BLaER1 treated with 17β-estradiol and CSF1 and Interleukin-3, amounts not matched to agents 10 nM and 100 nM (cell line): ENCODE measurements at regions not wholly inside any gene's neighbourhood (a gene's known extent, or its start where the extent isn't known, plus 50 kb on each side); places are given as distances from the start of the nearest gene placed in this dataset.
"Not testable (repeated sequence)": the region's sequence is repeated elsewhere in the genome, so short reads cannot be mapped to it uniquely, and the experiment has no call there.

Experiments
- H3K27ac ChIP-seq, 11 experiments: shearing (Covaris generic); formaldehyde crosslinking; 2 replicates each; pipeline ENCODE4 v1.8.1; 2022
- H3K27me3 ChIP-seq, 11 experiments: shearing (Covaris generic); formaldehyde crosslinking; 2 replicates each; pipeline ENCODE4 v1.8.1; 2022
- H3K36me3 ChIP-seq, 11 experiments: shearing (Covaris generic); formaldehyde crosslinking; 2 replicates each; pipeline ENCODE4 v1.8.1; 2022
- H3K4me1 ChIP-seq, 10 experiments: shearing (Covaris generic); formaldehyde crosslinking; 2 replicates each; pipeline ENCODE4 v1.8.1; 2022
- H3K4me2 ChIP-seq, 11 experiments: shearing (Covaris generic); formaldehyde crosslinking; 2 replicates each; pipeline ENCODE4 v1.8.1; 2022
- H3K4me3 ChIP-seq, 10 experiments: shearing (Covaris generic); formaldehyde crosslinking; 2 replicates each; pipeline ENCODE4 v1.8.1; 2022
- H3K9ac ChIP-seq, 11 experiments: shearing (Covaris generic); formaldehyde crosslinking; 2 replicates each; pipeline ENCODE4 v1.8.1; 2022
- H3K9me3 ChIP-seq, 11 experiments: shearing (Covaris generic); formaldehyde crosslinking; replicated peaks in 1 of 11; 2 replicates each; pipeline ENCODE4 v1.8.1; 2022
- H4K20me1 ChIP-seq, 11 experiments: shearing (Covaris generic); formaldehyde crosslinking; 2 replicates each; pipeline ENCODE4 v1.8.1; 2022
- Cebpa-rat ChIP-seq, 11 experiments: shearing (Covaris generic); IDR thresholded peaks; 2 replicates each; pipeline ENCODE4 v1.8.1; 2022

DNA sequence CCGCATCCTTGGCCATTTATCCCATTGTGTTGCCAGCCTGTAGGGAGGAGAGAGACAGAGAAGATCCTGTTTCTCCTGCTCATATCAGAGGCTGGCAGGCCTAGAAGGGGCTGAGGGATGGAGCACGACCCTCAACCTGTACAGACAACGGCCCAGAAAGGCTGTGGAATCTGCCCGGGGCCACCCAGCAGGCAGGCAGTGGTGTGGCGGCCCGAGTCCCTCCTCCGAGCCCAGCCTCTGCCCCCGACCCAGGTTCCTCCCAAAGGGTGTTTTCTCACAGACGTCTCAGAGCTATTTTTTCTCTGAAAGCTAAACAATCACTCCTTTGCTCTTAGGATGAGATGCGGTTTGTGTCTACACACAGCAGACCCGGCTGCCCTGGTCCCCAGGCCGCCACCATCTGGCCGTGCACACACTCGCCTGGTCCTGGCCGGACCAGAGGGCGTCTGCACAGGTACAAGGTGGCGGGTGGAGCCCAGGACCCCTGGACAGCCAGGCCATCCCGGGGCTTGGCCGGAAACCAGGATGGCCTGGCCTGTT is 69.3 kb downstream of the FOXL3 start:
- no peak for TF ChIP-seq Cebpa-rat (IDR thresholded peaks at IDR 0.05)
- Histone ChIP-seq H3K9ac (peak overlapping the region in 9 of 11 experiments; percentile 60 to 86 (median 76); a peak in 17 of 22 replicates), H3K27me3 (peaks cover 0 to 51% (median 0%) of the 10 kb centered on the region in 11 experiments; a peak in 6 of 22 replicates), H3K4me2 (peak overlapping the region; percentile 83 to 99 (median 94)), H4K20me1 (no peaks in the 10 kb centered on the region), H3K36me3 (no peaks in the 10 kb centered on the region), H3K4me3 (peak overlapping the region in 8 of 10 experiments; percentile 12 to 57 (median 42); a peak in 12 of 20 replicates), H3K9me3 (peaks cover 0 to 13% (median 7%) of the 10 kb centered on the region in 11 experiments; a peak in 15 of 22 replicates), H3K4me1 (peaks cover 54 to 98% (median 93%) of the 10 kb centered on the region in 10 experiments), H3K27ac (peak overlapping the region in 10 of 11 experiments; percentile 11 to 96 (median 86); a peak in 18 of 22 replicates)

- peaks cover 0 to 51% (median 0%) of the 10 kb centered on the region in 11 experiments; a peak in 6 of 22 replicates for H3K27me3 ChIP-seq
- TF ChIP-seq Cebpa-rat (IDR thresholded peaks at IDR 0.05), result peak in 3 of 11 experiments; percentile 21 to 53 (median 40); a peak in 1 of 22 replicates
- peak overlapping the region; percentile 6 to 96 (median 84); a peak in 20 of 22 replicates for H3K27ac ChIP-seq
- H4K20me1 ChIP-seq, result no peaks in the 10 kb centered on the region
- peaks cover 59 to 98% (median 93%) of the 10 kb centered on the region in 10 experiments for H3K4me1 ChIP-seq
- H3K9ac ChIP-seq, result peak overlapping the region in 10 of 11 experiments; percentile 44 to 86 (median 76); a peak in 19 of 22 replicates
- H3K4me3 ChIP-seq, result peak overlapping the region; percentile 12 to 57 (median 38); a peak in 18 of 20 replicates
- H3K9me3 ChIP-seq, result peaks cover 0 to 13% (median 7%) of the 10 kb centered on the region in 11 experiments; a peak in 15 of 22 replicates
- peak overlapping the region; percentile 83 to 99 (median 94) for H3K4me2 ChIP-seq
- no peaks in the 10 kb centered on the region for H3K36me3 ChIP-seq
These were observed 69.9 kb downstream of the FOXL3 start for GRCh38 chr7:359766-360361.

DNA sequence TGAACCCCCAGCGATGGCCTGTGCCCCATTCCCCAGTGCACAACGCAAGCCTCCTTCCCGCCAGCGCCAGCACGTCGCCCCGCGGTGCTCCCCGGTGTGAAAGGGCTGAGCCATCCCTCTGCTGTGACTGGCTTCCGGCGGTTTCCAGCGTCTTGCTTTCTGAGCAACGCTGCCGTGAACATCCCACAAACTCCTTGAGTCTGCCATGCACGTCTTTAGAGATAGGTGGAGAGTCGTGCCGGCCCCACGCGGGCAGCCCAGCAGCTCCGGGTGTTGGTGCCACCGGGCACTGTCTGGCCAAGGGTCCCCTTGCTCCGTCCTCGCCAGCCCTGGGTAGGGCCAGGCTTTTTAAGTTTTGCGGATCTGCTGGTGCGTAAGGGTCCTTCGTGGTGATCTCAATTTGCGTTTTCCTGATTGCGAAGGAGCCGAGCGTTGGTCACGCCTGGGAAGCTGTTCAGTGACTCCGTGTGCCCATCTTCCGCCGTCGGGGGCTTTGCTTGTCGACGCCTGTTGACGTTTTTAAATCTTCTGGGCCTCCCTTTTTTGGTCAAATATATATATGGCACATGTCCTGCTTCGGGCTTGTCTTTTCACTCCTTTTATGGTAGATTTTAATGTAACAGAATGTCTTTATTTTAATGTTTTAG is 70.6 kb downstream of the FOXL3 start:
- H3K9ac ChIP-seq, result peak overlapping the region in 10 of 11 experiments; percentile 44 to 86 (median 76); a peak in 19 of 22 replicates
- H4K20me1 ChIP-seq, result no peaks in the 10 kb centered on the region
- peak in 2 of 11 experiments; percentile 7 to 36; a peak in 1 of 22 replicates for TF ChIP-seq Cebpa-rat (IDR thresholded peaks at IDR 0.05)
- H3K9me3 ChIP-seq, result peaks cover 0 to 13% (median 7%) of the 10 kb centered on the region in 11 experiments; a peak in 15 of 22 replicates
- peak overlapping the region; percentile 12 to 57 (median 38); a peak in 18 of 20 replicates for H3K4me3 ChIP-seq
- peak overlapping the region; percentile 83 to 99 (median 94) for H3K4me2 ChIP-seq
- no peaks in the 10 kb centered on the region for H3K36me3 ChIP-seq
- H3K4me1 ChIP-seq, result peaks cover 66 to 98% (median 95%) of the 10 kb centered on the region in 10 experiments
- peak overlapping the region; percentile 6 to 96 (median 84); a peak in 20 of 22 replicates for H3K27ac ChIP-seq
- H3K27me3 ChIP-seq, result peaks cover 0 to 51% (median 0%) of the 10 kb centered on the region in 11 experiments; a peak in 6 of 22 replicates

DNA sequence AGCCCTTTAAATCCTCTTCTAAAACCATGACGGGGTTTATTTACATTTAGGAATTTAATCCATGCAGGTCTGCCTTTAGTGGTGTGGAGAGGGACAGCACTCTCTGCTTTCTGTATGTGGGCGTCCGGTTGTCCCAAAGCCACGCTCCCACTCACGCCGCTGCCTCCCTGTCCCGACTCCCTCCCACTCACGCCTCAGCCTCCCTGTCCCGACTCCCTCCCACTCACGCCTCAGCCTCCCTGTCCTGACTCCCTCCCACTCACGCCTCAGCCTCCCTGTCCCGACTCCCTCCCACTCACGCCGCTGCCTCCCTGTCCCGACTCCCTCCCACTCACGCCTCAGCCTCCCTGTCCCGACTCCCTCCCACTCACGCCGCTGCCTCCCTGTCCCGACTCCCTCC is 71.2 kb downstream of the FOXL3 start:
- Histone ChIP-seq H3K4me2 (peak overlapping the region; percentile 42 to 99 (median 93); a peak in 21 of 22 replicates), H3K27me3 (peaks cover 0 to 51% (median 0%) of the 10 kb centered on the region in 11 experiments; a peak in 6 of 22 replicates), H3K9ac (peak overlapping the region in 7 of 11 experiments; percentile 64 to 86 (median 79); a peak in 15 of 22 replicates), H3K4me1 (peaks cover 73 to 100% (median 100%) of the 10 kb centered on the region in 10 experiments), H3K27ac (peak overlapping the region in 10 of 11 experiments; percentile 28 to 96 (median 86); a peak in 17 of 22 replicates), H3K9me3 (peaks cover 0 to 13% (median 7%) of the 10 kb centered on the region in 11 experiments; a peak in 15 of 22 replicates)
- not testable (repeated sequence) for H3K36me3 ChIP-seq, H4K20me1 ChIP-seq, H3K4me3 ChIP-seq

DNA sequence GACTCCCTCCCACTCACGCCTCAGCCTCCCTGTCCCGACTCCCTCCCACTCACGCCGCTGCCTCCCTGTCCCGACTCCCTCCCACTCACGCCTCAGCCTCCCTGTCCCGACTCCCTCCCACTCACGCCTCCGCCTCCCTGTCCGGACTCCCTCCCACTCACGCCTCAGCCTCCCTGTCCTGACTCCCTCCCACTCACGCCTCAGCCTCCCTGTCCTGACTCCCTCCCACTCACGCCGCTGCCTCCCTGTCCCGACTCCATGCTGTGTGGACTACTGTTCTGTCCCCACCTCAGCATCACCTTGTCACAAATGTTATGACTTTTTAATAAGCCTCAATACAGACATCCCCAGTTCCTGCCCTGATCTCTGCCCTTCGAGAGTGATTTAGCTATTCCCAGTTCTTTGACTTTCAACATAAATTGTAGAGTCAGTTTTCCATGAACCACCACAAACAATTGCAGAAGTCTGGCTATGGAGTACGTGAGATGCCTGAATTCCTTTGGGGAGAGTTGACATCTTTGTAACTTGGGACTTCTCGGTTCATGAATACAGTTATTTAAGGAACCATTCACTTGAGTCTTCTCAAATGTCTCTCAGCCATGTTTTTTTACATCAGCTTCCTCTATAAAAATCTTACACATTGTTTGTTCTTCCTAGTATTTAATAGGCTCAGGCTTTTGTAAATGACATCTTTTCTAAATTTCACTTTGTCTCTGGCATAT is 71.9 kb downstream of the FOXL3 start:
- Histone ChIP-seq H3K4me3 (peak overlapping the region in 8 of 10 experiments; percentile 1 to 34 (median 11); a peak in 9 of 20 replicates), H3K27me3 (peaks cover 0 to 45% (median 0%) of the 10 kb centered on the region in 11 experiments; a peak in 6 of 22 replicates), H4K20me1 (no peaks in the 10 kb centered on the region), H3K4me1 (peaks cover 79 to 100% (median 100%) of the 10 kb centered on the region in 10 experiments), H3K4me2 (peak overlapping the region; percentile 77 to 98 (median 89)), H3K36me3 (no peaks in the 10 kb centered on the region), H3K9me3 (peaks cover 0 to 13% (median 7%) of the 10 kb centered on the region in 11 experiments; a peak in 15 of 22 replicates), H3K9ac (peak overlapping the region in 10 of 11 experiments; percentile 17 to 86 (median 67); a peak in 19 of 22 replicates), H3K27ac (peak overlapping the region; percentile 7 to 96 (median 84); a peak in 21 of 22 replicates)
- no peak for TF ChIP-seq Cebpa-rat (IDR thresholded peaks at IDR 0.05)

- peak overlapping the region; percentile 7 to 96 (median 84); a peak in 21 of 22 replicates for H3K27ac ChIP-seq
- peaks cover 0 to 41% (median 0%) of the 10 kb centered on the region in 11 experiments; a peak in 5 of 22 replicates for H3K27me3 ChIP-seq
- peak in 2 of 11 experiments; percentile 58 to 80; a peak in 4 of 22 replicates for TF ChIP-seq Cebpa-rat (IDR thresholded peaks at IDR 0.05)
- H3K9ac ChIP-seq, result peak overlapping the region in 10 of 11 experiments; percentile 17 to 86 (median 67); a peak in 19 of 22 replicates
- no peaks in the 10 kb centered on the region for H4K20me1 ChIP-seq
- H3K36me3 ChIP-seq, result no peaks in the 10 kb centered on the region
- H3K4me1 ChIP-seq, result peaks cover 86 to 100% (median 100%) of the 10 kb centered on the region in 10 experiments
- peak overlapping the region in 9 of 10 experiments; percentile 2 to 39 (median 17); a peak in 10 of 20 replicates for H3K4me3 ChIP-seq
- peaks cover 0 to 13% (median 7%) of the 10 kb centered on the region in 11 experiments; a peak in 15 of 22 replicates for H3K9me3 ChIP-seq
- H3K4me2 ChIP-seq, result peak overlapping the region; percentile 77 to 98 (median 89)
These were observed 72.6 kb downstream of the FOXL3 start for GRCh38 chr7:362402-363096.

GRCh38 chr7:363626-364025 is 73.7 kb downstream of the FOXL3 start:
- Histone ChIP-seq H3K4me3 (no peak overlapping the region), H3K9me3 (peaks cover 0 to 6% (median under 1%) of the 10 kb centered on the region in 11 experiments; a peak in 5 of 22 replicates), H3K4me2 (peak overlapping the region; percentile 77 to 98 (median 89)), H3K4me1 (peaks cover 96 to 100% (median 100%) of the 10 kb centered on the region in 10 experiments), H3K27me3 (peaks cover 0 to 47% (median 3%) of the 10 kb centered on the region in 11 experiments; a peak in 12 of 22 replicates), H4K20me1 (no peaks in the 10 kb centered on the region), H3K9ac (peak overlapping the region in 5 of 11 experiments; percentile 70 to 86 (median 80); a peak in 6 of 22 replicates), H3K27ac (peak overlapping the region in 8 of 11 experiments; percentile 11 to 96 (median 88); a peak in 14 of 22 replicates), H3K36me3 (no peaks in the 10 kb centered on the region)
- TF ChIP-seq Cebpa-rat (IDR thresholded peaks at IDR 0.05), result no peak
